OCI-LY7 (cell line): ENCODE measurements at regions not wholly inside any gene's neighbourhood (a gene's known extent, or its start where the extent isn't known, plus 50 kb on each side); places are given as distances from the start of the nearest gene placed in this dataset.

ENCODE experiments used
- EZH2phosphoT487 ChIP-seq: fragments of 200-600 bp; sonication (generic); IDR thresholded peaks from 2 replicates; pipeline ENCODE4 v1.6.1; 2018; ENCODE audit warnings: low read depth, borderline replicate concordance, mild to moderate bottlenecking, mixed run types, antibody characterized with exemption, low read length, moderate library complexity, mixed read lengths
- TF ChIP-seq, protein P1 (sequence below): fragments of 200-600 bp; sonication (generic); conservative IDR thresholded peaks from 2 replicates; pipeline ENCODE4 v1.5.1; 2014; ENCODE audit warnings: mild to moderate bottlenecking, antibody characterized with exemption, low read length, moderate library complexity, mixed read lengths

DNA sequence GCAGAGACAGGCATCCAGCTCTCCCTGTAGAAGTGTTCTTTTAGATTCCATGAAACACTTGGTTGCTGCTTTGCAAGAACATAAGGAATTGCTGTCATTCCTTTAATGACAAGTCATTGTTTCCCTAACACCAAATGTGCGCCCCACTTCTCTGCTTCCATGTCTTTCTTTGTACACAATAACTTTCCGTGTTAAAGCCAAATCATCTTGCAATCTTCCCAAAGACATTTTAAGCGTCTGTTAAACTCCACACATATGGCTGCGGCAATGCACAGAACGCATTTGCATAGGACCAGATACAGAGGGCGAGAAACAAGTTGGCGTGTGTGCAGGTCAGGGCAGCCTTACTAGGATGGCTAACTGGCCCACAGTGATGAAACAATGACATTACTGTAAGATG lies 399.3 kb upstream of the PRKCQ start:
- TF ChIP-seq, protein P1, sequence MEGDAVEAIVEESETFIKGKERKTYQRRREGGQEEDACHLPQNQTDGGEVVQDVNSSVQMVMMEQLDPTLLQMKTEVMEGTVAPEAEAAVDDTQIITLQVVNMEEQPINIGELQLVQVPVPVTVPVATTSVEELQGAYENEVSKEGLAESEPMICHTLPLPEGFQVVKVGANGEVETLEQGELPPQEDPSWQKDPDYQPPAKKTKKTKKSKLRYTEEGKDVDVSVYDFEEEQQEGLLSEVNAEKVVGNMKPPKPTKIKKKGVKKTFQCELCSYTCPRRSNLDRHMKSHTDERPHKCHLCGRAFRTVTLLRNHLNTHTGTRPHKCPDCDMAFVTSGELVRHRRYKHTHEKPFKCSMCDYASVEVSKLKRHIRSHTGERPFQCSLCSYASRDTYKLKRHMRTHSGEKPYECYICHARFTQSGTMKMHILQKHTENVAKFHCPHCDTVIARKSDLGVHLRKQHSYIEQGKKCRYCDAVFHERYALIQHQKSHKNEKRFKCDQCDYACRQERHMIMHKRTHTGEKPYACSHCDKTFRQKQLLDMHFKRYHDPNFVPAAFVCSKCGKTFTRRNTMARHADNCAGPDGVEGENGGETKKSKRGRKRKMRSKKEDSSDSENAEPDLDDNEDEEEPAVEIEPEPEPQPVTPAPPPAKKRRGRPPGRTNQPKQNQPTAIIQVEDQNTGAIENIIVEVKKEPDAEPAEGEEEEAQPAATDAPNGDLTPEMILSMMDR = no peak
- TF ChIP-seq EZH2phosphoT487 = no peak
